ENCODE measurements at regions not wholly inside any gene's neighbourhood (a gene's known extent, or its start where the extent isn't known, plus 50 kb on each side); places are given as distances from the start of the nearest gene placed in this dataset.

- no peak for TF ChIP-seq CTCF (IDR thresholded peaks at IDR 0.05)
- no peak for TF ChIP-seq POLR2A (IDR thresholded peaks at IDR 0.05)
Observed at GRCh38 chr1:187759825-187760333, 931.1 kb downstream of the PLA2G4A start.

Data from esophagus squamous epithelium (tissue), 4 donors.